Calu3 (cell line): ENCODE measurements at regions not wholly inside any gene's neighbourhood (a gene's known extent, or its start where the extent isn't known, plus 50 kb on each side); places are given as distances from the start of the nearest gene placed in this dataset.
"Not testable (repeated sequence)": the region's sequence is repeated elsewhere in the genome, so short reads cannot be mapped to it uniquely, and the experiment has no call there.

Experiments
- BruUV-seq: library from RNA; stranded (reverse); fragments of 400-500 nt; replicated peaks from 2 replicates; lab custom pipeline; 2021; lab: Mats Ljungman, UMichigan
- CTCF ChIA-PET: fragments of 300-600 bp; sonication (Branson Sonifier 250); formaldehyde crosslinking; loops from one replicate; lab custom pipeline; 2022; ENCODE audit warnings: antibody characterized with exemption; lab: Charles Lee
- DNase-seq: peaks from one replicate; pipeline ENCODE4 v3.0.0; 2022
- H3K27ac Mint-ChIP-seq: one replicate; pipeline ENCODE4 v1.8.0; 2022; ENCODE audit warnings: mixed read lengths; ENCODE audit not compliant: unreplicated experiment
- H3K27me3 Mint-ChIP-seq: one replicate; pipeline ENCODE4 v1.8.0; 2022; ENCODE audit warnings: mixed read lengths; ENCODE audit not compliant: unreplicated experiment
- H3K36me3 Mint-ChIP-seq: one replicate; pipeline ENCODE4 v1.8.0; 2022; ENCODE audit warnings: mild to moderate bottlenecking, moderate library complexity, mixed read lengths; ENCODE audit not compliant: insufficient read depth, unreplicated experiment
- H3K4me1 Mint-ChIP-seq: one replicate; pipeline ENCODE4 v1.8.0; 2022; ENCODE audit warnings: mild to moderate bottlenecking, low read depth, mixed read lengths; ENCODE audit not compliant: unreplicated experiment
- H3K4me3 Mint-ChIP-seq: one replicate; pipeline ENCODE4 v1.8.0; 2022; ENCODE audit warnings: mild to moderate bottlenecking, low read depth, moderate library complexity, mixed read lengths; ENCODE audit not compliant: unreplicated experiment
- H3K9me3 Mint-ChIP-seq: one replicate; pipeline ENCODE4 v1.8.0; 2022; ENCODE audit warnings: low read depth, mixed read lengths; ENCODE audit not compliant: unreplicated experiment
- CTCF ChIP-seq: fragments of 200-600 bp; IDR thresholded peaks from one replicate; pipeline ENCODE4 v1.8.0; 2022; ENCODE audit warnings: antibody characterized with exemption; ENCODE audit not compliant: unreplicated experiment
- intact Hi-C: fragments of 100-400 bp; cut with micrococcal nuclease; formaldehyde crosslinking; loops from one replicate; pipeline ENCODE4 v1.10.0; 2022; ENCODE audit not compliant: unreplicated experiment

- no peak for DNase-seq
- Mint-ChIP-seq H3K27ac (no peak overlapping the region), H3K4me1 (peaks cover 8% of the 10 kb centered on the region), H3K4me3 (no peak overlapping the region), H3K9me3 (no peaks in the 10 kb centered on the region), H3K36me3 (no peaks in the 10 kb centered on the region), H3K27me3 (no peaks in the 10 kb centered on the region)
- no TSS peak for BruUV-seq
- TF ChIP-seq CTCF = no peak
- CTCF ChIA-PET = no interaction called here
- intact Hi-C loops = loop anchor here (5.0 kb wide), 1 partner anchor 48 kb away; no protein-coding TSS in a partner anchor
Observed at GRCh38 chr2:83970217-83970929, 488.7 kb downstream of the SUCLG1 start.

GRCh38 chr2:83969085-83969484 lies 490.0 kb downstream of the SUCLG1 start:
- Mint-ChIP-seq H3K27me3 (no peaks in the 10 kb centered on the region), H3K4me3 (no peak overlapping the region), H3K4me1 (peaks cover 8% of the 10 kb centered on the region), H3K36me3 (no peaks in the 10 kb centered on the region), H3K9me3 (no peaks in the 10 kb centered on the region), H3K27ac (no peak overlapping the region)
- DNase-seq = no peak
- BruUV-seq = no TSS peak
- TF ChIP-seq CTCF = no peak
- CTCF ChIA-PET = no interaction called here
- intact Hi-C loops = loop anchor here (5.0 kb wide), 1 partner anchor 142 kb away; no protein-coding TSS in a partner anchor

- intact Hi-C loops = loop anchor here (5.0 kb wide), 1 partner anchor 141 kb away; no protein-coding TSS in a partner anchor
- no peak overlapping the region for H3K4me3 Mint-ChIP-seq
- BruUV-seq = no TSS peak
- CTCF ChIA-PET = interaction anchor here (1.7 kb wide), 1 partner anchor 15 kb away, joined by 4 read pairs; no protein-coding TSS in a partner anchor
- DNase-seq = no peak
- TF ChIP-seq CTCF = peak; percentile 30
- no peak overlapping the region for H3K27ac Mint-ChIP-seq
- H3K36me3 Mint-ChIP-seq = no peaks in the 10 kb centered on the region
- H3K27me3 Mint-ChIP-seq = no peaks in the 10 kb centered on the region
- no peaks in the 10 kb centered on the region for H3K9me3 Mint-ChIP-seq
- peaks cover 16% of the 10 kb centered on the region for H3K4me1 Mint-ChIP-seq
Observed at GRCh38 chr2:83967854-83968253, 491.2 kb downstream of the SUCLG1 start.

- DNase-seq, H3K36me3 Mint-ChIP-seq, H3K4me3 Mint-ChIP-seq, H3K27me3 Mint-ChIP-seq, BruUV-seq, H3K27ac Mint-ChIP-seq, H3K9me3 Mint-ChIP-seq: not testable (repeated sequence)
- CTCF ChIA-PET = interaction anchor here (1.7 kb wide), 1 partner anchor 14 kb away, joined by 4 read pairs; no protein-coding TSS in a partner anchor
- peaks cover 16% of the 10 kb centered on the region for H3K4me1 Mint-ChIP-seq
- intact Hi-C loops = loop anchor here (5.0 kb wide), 1 partner anchor 140 kb away; no protein-coding TSS in a partner anchor
Observed at GRCh38 chr2:83966946-83967345, 492.1 kb downstream of the SUCLG1 start.

- intact Hi-C loops = no loop called here
- CTCF ChIA-PET = no interaction called here
- no peak for TF ChIP-seq CTCF
- DNase-seq = no peak
- Mint-ChIP-seq H3K36me3 (no peaks in the 10 kb centered on the region), H3K4me1 (peaks cover 8% of the 10 kb centered on the region), H3K4me3 (no peak overlapping the region), H3K27ac (no peak overlapping the region), H3K27me3 (no peaks in the 10 kb centered on the region), H3K9me3 (no peaks in the 10 kb centered on the region)
- no TSS peak for BruUV-seq
Observed at GRCh38 chr2:83961512-83961911, 497.6 kb downstream of the SUCLG1 start.
